Esophagus squamous epithelium (tissue), 4 donors: ENCODE measurements at regions not wholly inside any gene's neighbourhood (a gene's known extent, or its start where the extent isn't known, plus 50 kb on each side); places are given as distances from the start of the nearest gene placed in this dataset.

Experiments used
- CTCF ChIP-seq, 6 experiments: fragments of 450-650 bp in 4 of 6; fragments of 200-600 bp in 2 of 6; sonication (generic) in 2 of 6; IDR thresholded peaks; one replicate each; pipeline ENCODE4 v1.5.1; 2016 to 2019; ENCODE audit warnings: antibody characterized with exemption in 6 of 6, mild to moderate bottlenecking in 4 of 6, moderate library complexity in 4 of 6
- POLR2A ChIP-seq, 4 donors: fragments of 450-650 bp; IDR thresholded peaks; one replicate each; pipeline ENCODE4 v1.6.1; 2017; ENCODE audit warnings: antibody characterized with exemption in 4 of 4, mild to moderate bottlenecking in 4 of 4, moderate library complexity in 3 of 4

- TF ChIP-seq CTCF (IDR thresholded peaks at IDR 0.05) (no peak), POLR2A (IDR thresholded peaks at IDR 0.05) (no peak)
Observed at GRCh38 chr14:104284636-104285507, 146.5 kb downstream of the KIF26A start.
